ENCODE measurements at regions not wholly inside any gene's neighbourhood (a gene's known extent, or its start where the extent isn't known, plus 50 kb on each side); places are given as distances from the start of the nearest gene placed in this dataset.

GRCh38 chr4:124386163-124386562 lies 326.4 kb downstream of the ANKRD50 start:
- TF ChIP-seq CTCF (conservative IDR thresholded peaks at IDR 0.05 in 1 of 2, IDR thresholded peaks at IDR 0.05 in 1 of 2; ENCODE audit: low read depth in 1 of 2, low read length in 2 of 2) (no peak), EZH2 (IDR thresholded peaks at IDR 0.05; ENCODE audit: low read length, missing control alignments) (no peak)
- no peaks in the 10 kb centered on the region for H3K9me3 ChIP-seq (ENCODE audit: control insufficient read depth, insufficient read depth, low read depth, low read length)
- no peak overlapping the region for H3K4me3 ChIP-seq (replicated peaks in 1 of 4; ENCODE audit: control extremely low read depth in 1 of 4, insufficient read depth in 1 of 4, low read depth in 3 of 4, low read length in 4 of 4)
- peak in 1 of 2 donors; percentile 17 for DNase-seq (ENCODE audit: low read depth in 2 of 2)
- no peak overlapping the region for H3K9ac ChIP-seq (ENCODE audit: insufficient read depth, low read length)
- no peak overlapping the region for H3K27ac ChIP-seq (ENCODE audit: insufficient read depth, low read length)
- H3K79me2 ChIP-seq (ENCODE audit: control insufficient read depth, insufficient read depth, low read length) = no peaks in the 10 kb centered on the region
- H3K27me3 ChIP-seq (ENCODE audit: control insufficient read depth, insufficient read depth, low read length) = no peaks in the 10 kb centered on the region
- no peaks in the 10 kb centered on the region for H3K4me1 ChIP-seq (ENCODE audit: control insufficient read depth, extremely low read depth, insufficient read depth, low read length)
- H3K36me3 ChIP-seq (ENCODE audit: control insufficient read depth, insufficient read depth, low read length) = no peaks in the 10 kb centered on the region
- H4K20me1 ChIP-seq (ENCODE audit: control insufficient read depth, extremely low read depth, insufficient read depth, low read length) = no peaks in the 10 kb centered on the region
- no peak overlapping the region for H3K4me2 ChIP-seq (ENCODE audit: extremely low read depth, insufficient read depth, low read length)
- peak overlapping the region; percentile 63 for H2AFZ ChIP-seq (ENCODE audit: low read length)

- H3K4me3 ChIP-seq (replicated peaks in 1 of 4; ENCODE audit: control extremely low read depth in 1 of 4, insufficient read depth in 1 of 4, low read depth in 3 of 4, low read length in 4 of 4) = no peak overlapping the region
- no peak for TF ChIP-seq CTCF (conservative IDR thresholded peaks at IDR 0.05 in 1 of 2, IDR thresholded peaks at IDR 0.05 in 1 of 2; ENCODE audit: low read depth in 1 of 2, low read length in 2 of 2)
- TF ChIP-seq EZH2 (IDR thresholded peaks at IDR 0.05; ENCODE audit: low read length, missing control alignments) = no peak
- no peaks in the 10 kb centered on the region for H3K79me2 ChIP-seq (ENCODE audit: control insufficient read depth, insufficient read depth, low read length)
- H3K27ac ChIP-seq (ENCODE audit: insufficient read depth, low read length) = no peak overlapping the region
- DNase-seq (ENCODE audit: low read depth in 2 of 2) = peak in 1 of 2 donors; percentile 9
- H3K9ac ChIP-seq (ENCODE audit: insufficient read depth, low read length) = no peak overlapping the region
- H3K27me3 ChIP-seq (ENCODE audit: control insufficient read depth, insufficient read depth, low read length) = no peaks in the 10 kb centered on the region
- H3K9me3 ChIP-seq (ENCODE audit: control insufficient read depth, insufficient read depth, low read depth, low read length) = no peaks in the 10 kb centered on the region
- H3K4me2 ChIP-seq (ENCODE audit: extremely low read depth, insufficient read depth, low read length) = no peak overlapping the region
- H3K4me1 ChIP-seq (ENCODE audit: control insufficient read depth, extremely low read depth, insufficient read depth, low read length) = no peaks in the 10 kb centered on the region
- no peaks in the 10 kb centered on the region for H4K20me1 ChIP-seq (ENCODE audit: control insufficient read depth, extremely low read depth, insufficient read depth, low read length)
- no peaks in the 10 kb centered on the region for H3K36me3 ChIP-seq (ENCODE audit: control insufficient read depth, insufficient read depth, low read length)
- peak overlapping the region; percentile 28 for H2AFZ ChIP-seq (ENCODE audit: low read length)
These were observed 325.9 kb downstream of the ANKRD50 start for GRCh38 chr4:124386648-124387047.

GRCh38 chr4:124389591-124389990 lies 322.9 kb downstream of the ANKRD50 start:
- TF ChIP-seq EZH2 (IDR thresholded peaks at IDR 0.05; ENCODE audit: low read length, missing control alignments) = no peak
- TF ChIP-seq CTCF (conservative IDR thresholded peaks at IDR 0.05 in 1 of 2, IDR thresholded peaks at IDR 0.05 in 1 of 2; ENCODE audit: low read depth in 1 of 2, low read length in 2 of 2) = no peak
- no peaks in the 10 kb centered on the region for H3K9me3 ChIP-seq (ENCODE audit: control insufficient read depth, insufficient read depth, low read depth, low read length)
- no peaks in the 10 kb centered on the region for H4K20me1 ChIP-seq (ENCODE audit: control insufficient read depth, extremely low read depth, insufficient read depth, low read length)
- H3K27me3 ChIP-seq (ENCODE audit: control insufficient read depth, insufficient read depth, low read length) = no peaks in the 10 kb centered on the region
- no peaks in the 10 kb centered on the region for H3K4me1 ChIP-seq (ENCODE audit: control insufficient read depth, extremely low read depth, insufficient read depth, low read length)
- no peak overlapping the region for H3K9ac ChIP-seq (ENCODE audit: insufficient read depth, low read length)
- H3K36me3 ChIP-seq (ENCODE audit: control insufficient read depth, insufficient read depth, low read length) = no peaks in the 10 kb centered on the region
- H3K79me2 ChIP-seq (ENCODE audit: control insufficient read depth, insufficient read depth, low read length) = no peaks in the 10 kb centered on the region
- H3K4me2 ChIP-seq (ENCODE audit: extremely low read depth, insufficient read depth, low read length) = no peak overlapping the region
- H3K27ac ChIP-seq (ENCODE audit: insufficient read depth, low read length) = no peak overlapping the region
- peak; percentile 4 to 18 for DNase-seq (ENCODE audit: low read depth in 2 of 2)
- no peak overlapping the region for H3K4me3 ChIP-seq (replicated peaks in 1 of 4; ENCODE audit: control extremely low read depth in 1 of 4, insufficient read depth in 1 of 4, low read depth in 3 of 4, low read length in 4 of 4)
- no peak overlapping the region for H2AFZ ChIP-seq (ENCODE audit: low read length)

All from fibroblast of lung (primary cell).